HEK293 (cell line): ENCODE measurements at regions not wholly inside any gene's neighbourhood (a gene's known extent, or its start where the extent isn't known, plus 50 kb on each side); places are given as distances from the start of the nearest gene placed in this dataset.

Experiments used
- CTCF ChIA-PET: fragments of 350-600 bp; formaldehyde crosslinking; extraction: SDS; loops from one replicate; lab custom pipeline; 2021; ENCODE audit warnings: antibody characterized with exemption; lab: Yijun Ruan, JAX
- POLR2A ChIA-PET: fragments of 300-600 bp; formaldehyde crosslinking; extraction: SDS; loops from one replicate; lab custom pipeline; 2020; ENCODE audit warnings: antibody characterized with exemption, inconsistent platforms; lab: Yijun Ruan, JAX
- H3K27ac ChIP-seq: fragments of 200-500 bp; sonication (Bioruptor generic); 2 replicates; pipeline ENCODE4 v1.5.1; 2014; ENCODE audit warnings: low read depth, low read length, control low read depth, inconsistent platforms; ENCODE audit errors: extremely low read depth
- H3K36me3 ChIP-seq, 2 experiments: fragments of 200-500 bp in 1 of 2; sonication (Bioruptor generic) in 1 of 2; 1 replicate in 1 of 2; 2 replicates in 1 of 2; pipeline ENCODE4 v1.5.1; 2014 to 2017; ENCODE audit warnings: inconsistent platforms in 2 of 2, low read length in 2 of 2; ENCODE audit not compliant: control insufficient read depth in 2 of 2, insufficient read depth in 1 of 2
- H3K4me1 ChIP-seq: fragments of 200-500 bp; sonication (Bioruptor generic); 2 replicates; pipeline ENCODE4 v1.5.1; 2014; ENCODE audit warnings: mild to moderate bottlenecking, low read length, inconsistent platforms; ENCODE audit not compliant: control insufficient read depth, insufficient read depth
- H3K4me3 ChIP-seq: 2 replicates; pipeline ENCODE4 v1.5.1; 2011; ENCODE audit warnings: low read depth, mild to moderate bottlenecking, control low read depth, low read length, moderate library complexity
- H3K9me3 ChIP-seq: fragments of 200-500 bp; sonication (Bioruptor generic); 2 replicates; pipeline ENCODE4 v1.5.1; 2014; ENCODE audit warnings: low read depth, low read length, inconsistent platforms; ENCODE audit not compliant: control insufficient read depth, insufficient read depth
- BCL11B ChIP-seq: fragments of 450-650 bp; formaldehyde crosslinking; IDR thresholded peaks from 2 replicates; pipeline ENCODE4 v1.5.1; 2016; ENCODE audit warnings: low read depth, missing biosample characterization, missing genetic modification characterization
- INSM2 ChIP-seq: fragments of 450-650 bp; formaldehyde crosslinking; IDR thresholded peaks from 2 replicates; pipeline ENCODE4 v1.5.1; 2016; ENCODE audit warnings: missing biosample characterization, missing genetic modification characterization
- KLF9 ChIP-seq: fragments of 450-650 bp; formaldehyde crosslinking; IDR thresholded peaks from 2 replicates; pipeline ENCODE4 v1.5.1; 2016; ENCODE audit warnings: missing biosample characterization, missing genetic modification characterization, low read depth
- OSR2 ChIP-seq: fragments of 450-650 bp; formaldehyde crosslinking; IDR thresholded peaks from 2 replicates; pipeline ENCODE4 v1.5.1; 2016; ENCODE audit warnings: missing biosample characterization, missing genetic modification characterization
- RBAK ChIP-seq: fragments of 450-650 bp; formaldehyde crosslinking; IDR thresholded peaks from 2 replicates; pipeline ENCODE4 v1.5.1; 2016; ENCODE audit warnings: missing biosample characterization, missing genetic modification characterization
- REPIN1 ChIP-seq: fragments of 450-650 bp; formaldehyde crosslinking; IDR thresholded peaks from 2 replicates; pipeline ENCODE4 v1.5.1; 2017; ENCODE audit warnings: missing biosample characterization, missing genetic modification characterization, low read depth
- SCRT2 ChIP-seq: fragments of 450-650 bp; formaldehyde crosslinking; IDR thresholded peaks from 2 replicates; pipeline ENCODE4 v1.5.1; 2016; ENCODE audit warnings: missing biosample characterization, missing genetic modification characterization
- SP3 ChIP-seq: fragments of 450-650 bp; formaldehyde crosslinking; IDR thresholded peaks from 2 replicates; pipeline ENCODE4 v1.5.1; 2016; ENCODE audit warnings: missing biosample characterization, missing genetic modification characterization
- ZBTB8A ChIP-seq: fragments of 450-650 bp; formaldehyde crosslinking; IDR thresholded peaks from 2 replicates; pipeline ENCODE4 v1.5.1; 2016; ENCODE audit warnings: missing biosample characterization, missing genetic modification characterization
- ZFP41 ChIP-seq: fragments of 450-650 bp; formaldehyde crosslinking; IDR thresholded peaks from 2 replicates; pipeline ENCODE4 v1.5.1; 2016; ENCODE audit warnings: missing biosample characterization, missing genetic modification characterization, borderline replicate concordance
- ZNF133 ChIP-seq: fragments of 450-650 bp; formaldehyde crosslinking; IDR thresholded peaks from 2 replicates; pipeline ENCODE4 v1.5.1; 2016; ENCODE audit warnings: missing biosample characterization, missing genetic modification characterization
- ZNF175 ChIP-seq: fragments of 450-650 bp; formaldehyde crosslinking; IDR thresholded peaks from 2 replicates; pipeline ENCODE4 v1.5.1; 2016; ENCODE audit warnings: missing biosample characterization, missing genetic modification characterization
- ZNF184 ChIP-seq: fragments of 450-650 bp; IDR thresholded peaks from 2 replicates; pipeline ENCODE4 v1.5.1; 2018; ENCODE audit warnings: missing biosample characterization, mild to moderate bottlenecking, missing genetic modification characterization
- ZNF350 ChIP-seq: fragments of 450-650 bp; formaldehyde crosslinking; IDR thresholded peaks from 2 replicates; pipeline ENCODE4 v1.5.0; 2017; ENCODE audit warnings: missing biosample characterization, mild to moderate bottlenecking, missing genetic modification characterization
- ZNF404 ChIP-seq: fragments of 450-650 bp; formaldehyde crosslinking; IDR thresholded peaks from 2 replicates; pipeline ENCODE4 v1.5.1; 2017; ENCODE audit warnings: missing biosample characterization, missing genetic modification characterization
- ZNF518A ChIP-seq: fragments of 450-650 bp; formaldehyde crosslinking; conservative IDR thresholded peaks from 2 replicates; pipeline ENCODE4 v1.5.1; 2016; ENCODE audit warnings: low read depth, missing biosample characterization, missing genetic modification characterization
- ZNF521 ChIP-seq: fragments of 450-650 bp; formaldehyde crosslinking; IDR thresholded peaks from 2 replicates; pipeline ENCODE4 v1.5.1; 2017; ENCODE audit warnings: missing biosample characterization, mild to moderate bottlenecking, missing genetic modification characterization
- ZNF658 ChIP-seq: fragments of 450-650 bp; formaldehyde crosslinking; IDR thresholded peaks from 2 replicates; pipeline ENCODE4; 2016; ENCODE audit warnings: missing biosample characterization, missing genetic modification characterization
- ZNF704 ChIP-seq: fragments of 450-650 bp; formaldehyde crosslinking; IDR thresholded peaks from 2 replicates; pipeline ENCODE4 v1.5.1; 2016; ENCODE audit warnings: missing biosample characterization, missing genetic modification characterization
- ZNF792 ChIP-seq: fragments of 450-650 bp; formaldehyde crosslinking; IDR thresholded peaks from 2 replicates; pipeline ENCODE4 v1.5.1; 2016; ENCODE audit warnings: missing biosample characterization, missing genetic modification characterization
- ZSCAN30 ChIP-seq: fragments of 450-650 bp; IDR thresholded peaks from 2 replicates; pipeline ENCODE4 v1.5.1; 2018; ENCODE audit warnings: missing biosample characterization, mild to moderate bottlenecking, missing genetic modification characterization, moderate library complexity

- ChIA-PET POLR2A (no interaction called here), CTCF (interaction anchor here (0.7 kb wide), 1 partner anchor 474 kb away, joined by 3 read pairs; no protein-coding TSS in a partner anchor)
- Histone ChIP-seq H3K36me3 (no peaks in the 10 kb centered on the region), H3K4me1 (no peaks in the 10 kb centered on the region), H3K9me3 (no peaks in the 10 kb centered on the region), H3K4me3 (no peak overlapping the region), H3K27ac (no peak overlapping the region)
- TF ChIP-seq RBAK (tag by site-specific recombination) (no peak), ZNF792 (tag by site-specific recombination) (no peak), ZNF404 (tag by site-specific recombination) (no peak), KLF9 (tag by site-specific recombination) (no peak), ZNF133 (tag by site-specific recombination) (no peak), ZNF658 (tag by site-specific recombination) (no peak), BCL11B (tag by site-specific recombination) (no peak), ZNF350 (tag by site-specific recombination) (no peak), ZNF175 (tag by site-specific recombination) (no peak), ZSCAN30 (no peak), ZNF521 (tag by site-specific recombination) (no peak), SP3 (tag by site-specific recombination) (no peak), INSM2 (no peak), SCRT2 (no peak), ZBTB8A (tag by site-specific recombination) (no peak), OSR2 (tag by site-specific recombination) (no peak), ZNF184 (tag by site-specific recombination) (no peak), ZFP41 (tag by site-specific recombination) (no peak), ZNF518A (tag by site-specific recombination) (no peak), ZNF704 (tag by site-specific recombination) (no peak)
These were observed 194.7 kb upstream of the SEMA3A start for GRCh38 chr7:84389242-84389641.

- TF ChIP-seq REPIN1 (tag by site-specific recombination): no peak
These were observed 193.0 kb upstream of the SEMA3A start for GRCh38 chr7:84387595-84387994.

More at GRCh38 chr7:84387595-84387994, 193.0 kb upstream of the SEMA3A start:
- Histone ChIP-seq H3K9me3 (no peaks in the 10 kb centered on the region), H3K4me3 (no peak overlapping the region), H3K36me3 (no peaks in the 10 kb centered on the region), H3K4me1 (no peaks in the 10 kb centered on the region), H3K27ac (no peak overlapping the region)
- CTCF ChIA-PET: interaction anchor here (0.5 kb wide), 1 partner anchor 16 kb away, joined by 3 read pairs; no protein-coding TSS in a partner anchor
- POLR2A ChIA-PET: no interaction called here
